LHCN-M2 (cell line): ENCODE measurements at regions not wholly inside any gene's neighbourhood (a gene's known extent, or its start where the extent isn't known, plus 50 kb on each side); places are given as distances from the start of the nearest gene placed in this dataset.

ENCODE experiments used
- DNase-seq: peaks from one replicate; pipeline ENCODE4 v3.0.0-alpha.2; 2012; ENCODE audit warnings: low read depth

DNA sequence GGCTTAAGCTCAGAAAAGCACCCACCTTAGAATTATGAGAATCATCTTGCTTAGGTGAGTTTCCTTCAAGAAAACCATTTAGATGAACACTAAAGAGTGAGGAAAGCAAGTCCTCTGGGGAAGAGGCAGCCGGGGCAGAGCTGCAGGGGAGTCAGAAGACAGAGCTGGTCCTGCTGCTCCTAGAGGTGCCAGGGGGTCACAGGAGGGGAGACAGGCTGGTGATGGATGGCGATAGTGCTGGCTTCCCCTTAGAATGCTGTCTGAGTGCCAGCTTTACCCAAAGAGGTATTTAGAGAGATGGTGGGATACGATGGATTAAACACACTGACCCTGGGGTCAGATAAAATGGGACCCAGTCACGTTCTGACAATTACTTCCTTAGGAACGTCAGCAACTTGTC is 269.4 kb downstream of the TDRD15 start:
- DNase-seq, result no peak

GRCh38 chr2:21395366-21395765 is 271.6 kb downstream of the TDRD15 start:
- DNase-seq, result no peak

DNA sequence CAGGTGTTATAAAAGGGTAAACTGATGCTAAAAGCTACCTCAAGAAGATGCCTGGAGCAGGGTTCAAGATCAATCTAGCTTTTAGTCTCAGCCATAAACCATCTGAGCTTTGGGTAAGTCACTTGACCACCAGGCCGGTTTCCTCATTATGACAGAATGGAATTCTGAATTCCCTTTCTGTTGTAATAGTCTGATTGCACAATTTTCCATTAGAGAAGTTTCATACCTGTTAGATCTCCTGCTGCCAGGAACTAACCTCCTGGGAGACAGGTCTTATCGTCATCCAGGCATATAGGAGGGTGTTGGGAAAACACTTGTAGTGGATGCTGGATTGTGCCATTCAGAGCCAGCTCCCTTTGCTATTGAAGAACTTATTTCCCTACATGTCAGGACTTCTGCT is 272.5 kb downstream of the TDRD15 start:
- no peak for DNase-seq

DNA sequence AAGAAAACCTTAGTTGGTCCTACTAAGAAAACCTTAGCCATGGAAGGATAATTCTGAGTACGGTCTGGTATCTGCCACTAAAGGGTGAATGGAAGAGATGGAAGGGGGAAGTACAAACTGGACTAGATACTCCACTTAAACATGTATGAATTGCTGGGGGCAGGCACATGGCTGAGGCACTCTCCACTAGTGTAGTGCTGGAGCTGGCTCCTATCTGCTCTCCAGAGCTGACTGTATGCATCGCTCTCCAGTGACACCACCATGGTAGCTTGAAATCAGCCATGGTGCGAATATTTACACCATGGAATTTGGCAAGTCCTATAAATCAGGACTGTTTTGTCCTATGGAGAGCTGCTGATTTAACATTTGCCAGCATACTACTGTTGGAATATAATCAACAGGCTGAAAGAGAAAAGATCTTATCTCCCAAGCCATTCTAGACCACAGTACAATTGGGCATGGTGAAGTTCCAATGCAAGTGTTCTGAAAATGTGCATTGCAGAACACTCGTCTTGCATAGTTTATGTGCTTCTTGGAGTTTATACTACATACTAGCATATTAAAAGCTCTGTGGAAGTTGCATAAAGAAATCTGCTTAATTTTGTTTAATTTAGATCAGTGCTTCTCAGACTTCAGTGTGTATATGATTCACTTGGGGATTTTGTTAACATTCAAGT is 277.4 kb downstream of the TDRD15 start:
- no peak for DNase-seq

GRCh38 chr2:21404137-21404536 is 280.4 kb downstream of the TDRD15 start:
- no peak for DNase-seq

DNA sequence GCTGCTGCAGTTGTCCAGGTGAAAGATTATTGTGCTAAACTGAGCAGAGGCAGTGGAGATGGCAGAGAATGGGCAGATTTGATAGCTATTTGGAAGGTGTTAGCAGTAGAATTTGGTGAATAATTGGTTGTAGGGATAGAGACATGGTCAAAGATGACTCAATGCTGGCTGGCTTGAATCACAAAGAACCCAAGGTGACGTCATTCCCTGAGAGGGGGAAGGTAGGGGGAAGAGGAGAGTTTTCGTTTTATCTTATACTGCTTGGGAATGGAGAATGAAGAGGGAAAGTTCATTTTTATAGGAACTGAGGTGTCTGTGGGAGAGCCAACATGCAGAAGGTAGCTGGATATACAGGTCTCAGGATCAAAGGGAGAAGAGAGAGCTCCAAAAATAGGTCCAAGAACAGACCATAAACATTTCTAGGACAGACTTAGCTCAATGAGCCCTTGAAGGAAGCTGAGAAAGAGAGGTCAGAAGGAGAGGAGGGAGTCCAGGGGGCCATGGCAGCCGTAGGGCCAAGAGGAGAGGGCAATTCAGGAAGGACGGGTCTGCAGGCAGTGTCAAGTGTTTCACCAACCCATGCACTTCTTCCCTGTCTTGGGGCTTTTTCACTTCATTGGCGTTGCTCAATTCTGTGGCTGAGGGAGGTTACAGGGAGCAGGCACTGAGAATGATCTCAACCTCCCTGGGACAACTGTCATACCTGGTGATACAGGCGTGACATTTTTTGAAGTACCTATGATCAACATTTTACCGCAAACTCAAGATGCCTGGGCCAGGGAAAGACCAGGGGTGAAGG is 281.3 kb downstream of the TDRD15 start:
- DNase-seq, result no peak

DNA sequence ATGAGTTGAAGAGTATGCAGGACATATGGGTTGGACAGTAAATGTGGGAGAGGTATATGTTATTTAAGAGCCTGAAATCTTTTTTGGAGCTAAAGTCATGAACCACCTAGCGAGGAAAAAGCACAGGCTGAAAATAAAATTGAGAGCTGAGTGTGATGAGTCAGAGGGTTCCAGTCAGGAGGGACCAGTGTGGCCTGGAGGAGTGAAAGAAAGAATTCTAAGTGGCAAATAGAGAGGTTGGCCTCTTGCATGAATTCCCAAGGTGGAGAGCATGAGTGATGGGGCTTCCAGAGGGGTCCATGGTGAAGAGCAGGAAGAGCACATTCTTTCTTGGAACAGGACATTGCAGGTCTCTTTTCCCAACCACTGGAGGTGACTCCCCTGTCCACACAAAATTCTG is 282.6 kb downstream of the TDRD15 start:
- DNase-seq, result no peak

DNA sequence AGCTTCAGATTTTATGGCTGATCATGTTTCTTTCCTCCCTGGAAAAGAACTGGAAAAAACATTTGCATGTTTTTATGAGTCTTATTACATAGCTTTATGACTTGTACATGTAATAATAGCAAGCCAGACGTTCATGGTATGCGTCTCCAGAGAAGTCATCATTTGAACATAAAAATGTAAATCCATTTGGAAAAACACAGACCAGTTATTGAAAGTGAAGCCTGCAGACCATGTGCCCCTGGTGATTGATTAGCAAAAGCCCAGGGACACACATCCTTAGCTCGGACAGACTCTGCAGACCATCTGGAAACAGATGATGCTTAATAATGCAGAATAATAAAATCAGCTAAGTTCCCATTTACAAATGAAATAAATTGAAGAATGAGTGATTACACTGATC is 283.1 kb downstream of the TDRD15 start:
- DNase-seq, result no peak

DNA sequence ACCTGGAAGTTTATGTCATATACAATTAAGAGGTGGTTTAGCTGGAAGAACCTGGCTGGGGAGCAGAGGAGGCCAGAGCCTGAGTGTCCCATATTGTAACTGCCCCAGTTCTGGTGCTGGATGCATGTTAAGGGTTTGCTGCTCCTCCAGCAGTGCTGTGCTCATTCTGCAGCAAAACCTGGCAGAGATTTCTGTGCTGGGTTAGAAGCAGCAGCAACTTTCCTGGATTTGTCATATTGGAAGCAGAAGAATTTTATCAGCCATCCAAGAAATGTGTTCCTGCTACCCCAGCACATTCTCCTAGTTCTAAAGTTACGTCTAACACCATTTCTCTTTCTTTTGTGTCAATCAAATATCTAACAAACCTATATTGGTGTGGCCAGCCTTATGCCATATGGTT is 284.1 kb downstream of the TDRD15 start:
- DNase-seq, result no peak

GRCh38 chr2:21411741-21412140 is 288.0 kb downstream of the TDRD15 start:
- no peak for DNase-seq

- no peak for DNase-seq
Observed at GRCh38 chr2:21412944-21413443, 289.2 kb downstream of the TDRD15 start.

GRCh38 chr2:21415234-21415633 is 291.5 kb downstream of the TDRD15 start:
- DNase-seq, result no peak

DNA sequence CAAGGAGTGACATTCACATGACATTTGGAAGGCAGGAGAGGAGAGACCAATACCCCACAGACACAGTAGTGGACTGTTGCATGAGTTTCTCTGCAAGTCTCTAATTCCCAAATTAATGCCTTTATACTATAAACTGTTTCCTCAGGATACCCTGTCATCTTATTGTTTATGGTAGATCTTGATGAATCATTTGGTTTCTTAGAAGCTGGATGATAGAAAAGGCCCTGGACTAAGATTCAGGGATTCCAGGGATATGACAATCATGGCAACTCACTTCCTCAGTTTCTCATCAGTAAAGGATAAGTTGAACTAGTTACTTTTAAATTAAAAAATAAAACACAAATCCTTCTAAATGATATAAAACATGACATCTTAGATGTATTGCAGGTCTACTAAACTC is 292.5 kb downstream of the TDRD15 start:
- no peak for DNase-seq

GRCh38 chr2:21418456-21418855 is 294.7 kb downstream of the TDRD15 start:
- DNase-seq, result no peak

DNA sequence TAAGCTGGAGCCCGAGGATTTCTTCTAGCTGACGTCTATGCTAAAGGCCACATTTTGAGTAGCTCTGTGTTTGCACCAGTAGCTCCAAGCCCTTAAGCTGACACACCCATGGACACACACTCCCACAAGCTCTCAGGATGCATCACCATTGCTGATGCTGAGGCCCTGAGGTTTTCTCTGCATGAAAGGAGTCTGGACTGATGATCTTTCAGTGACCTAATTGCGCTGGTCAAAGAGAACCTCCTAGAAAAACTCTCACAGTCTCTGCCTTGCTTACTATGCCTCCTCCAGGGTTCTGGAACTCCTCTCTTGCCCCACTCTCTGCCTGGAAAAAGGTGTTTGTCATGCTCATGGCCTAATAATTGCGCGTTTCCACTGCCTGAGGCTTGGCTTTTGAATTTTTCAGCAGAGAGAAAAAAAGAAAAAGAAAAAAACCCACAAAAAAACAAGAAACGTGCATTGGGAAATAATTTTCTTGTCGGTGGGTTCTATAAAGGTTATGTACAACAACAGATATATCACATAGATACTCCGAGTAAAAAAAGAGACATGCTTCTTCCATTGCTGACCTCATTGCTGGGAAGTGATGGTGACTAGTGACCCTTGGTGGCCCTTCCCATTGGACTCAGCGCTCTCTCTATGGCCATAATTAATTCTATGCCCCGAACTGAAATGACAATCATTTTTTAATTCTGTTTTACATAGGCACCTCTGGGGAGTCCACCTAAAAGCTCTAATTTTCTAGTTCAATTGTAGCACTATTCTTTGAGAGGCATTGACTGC is 297.0 kb downstream of the TDRD15 start:
- no peak for DNase-seq

DNA sequence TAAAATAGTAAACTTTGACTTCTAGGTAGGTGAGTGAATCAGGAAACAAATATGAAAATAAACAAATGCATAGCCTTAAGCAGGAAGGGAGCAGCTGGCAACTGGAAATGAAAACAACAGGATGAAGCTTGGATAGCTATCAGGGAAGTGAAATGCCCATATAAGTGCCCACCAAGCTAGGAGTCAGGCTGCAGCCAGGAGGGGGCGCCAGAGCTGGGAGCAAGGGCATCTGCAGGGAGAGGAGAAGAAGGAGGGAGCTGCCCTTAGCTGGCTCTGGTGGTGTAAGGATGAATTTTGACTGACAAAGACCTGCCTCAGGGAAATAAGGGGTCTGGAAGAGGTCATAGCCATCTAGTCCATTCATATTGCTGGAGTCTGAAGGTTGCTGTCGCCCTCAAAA is 298.3 kb downstream of the TDRD15 start:
- no peak for DNase-seq

- DNase-seq, result no peak
Observed at GRCh38 chr2:21422724-21423522, 299.2 kb downstream of the TDRD15 start.

DNA sequence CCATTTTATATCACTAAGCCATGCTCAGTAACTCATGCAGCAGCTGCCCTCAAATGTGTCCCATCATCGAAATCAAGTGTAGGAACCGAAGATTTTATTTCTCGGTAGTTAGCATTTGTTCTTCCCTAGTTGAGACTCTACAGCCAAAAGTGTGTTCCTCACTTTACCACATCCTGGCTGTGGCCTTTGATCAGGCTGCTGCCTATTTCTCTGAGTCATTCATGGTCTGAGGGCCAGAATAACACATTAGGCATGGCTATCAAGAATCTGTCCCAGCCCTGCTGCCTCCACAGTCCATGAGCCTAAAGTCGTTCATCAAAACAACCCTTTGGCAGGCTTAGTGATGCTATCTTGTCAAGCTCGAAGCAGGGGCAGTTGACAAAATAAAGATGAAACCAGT is 300.1 kb downstream of the TDRD15 start:
- no peak for DNase-seq

DNA sequence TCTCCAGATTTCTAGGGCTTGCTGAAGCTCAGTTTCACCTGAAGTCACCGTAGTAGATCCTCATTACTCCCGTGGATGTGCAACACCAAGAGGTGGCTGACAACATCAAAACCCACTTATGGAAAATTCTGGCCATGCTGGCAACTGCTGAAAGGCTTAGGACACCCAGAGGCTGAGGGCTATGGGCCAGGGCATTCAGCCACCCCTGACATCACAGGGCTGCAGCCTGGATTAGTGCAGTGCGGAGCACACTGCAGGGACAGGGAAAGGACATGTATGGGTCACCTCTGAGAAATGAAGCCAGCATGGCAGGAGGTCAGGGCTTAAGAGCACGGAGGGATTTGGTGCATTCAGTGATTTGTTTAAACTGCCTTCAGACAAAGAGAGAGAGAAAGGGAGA is 300.6 kb downstream of the TDRD15 start:
- DNase-seq, result no peak

DNA sequence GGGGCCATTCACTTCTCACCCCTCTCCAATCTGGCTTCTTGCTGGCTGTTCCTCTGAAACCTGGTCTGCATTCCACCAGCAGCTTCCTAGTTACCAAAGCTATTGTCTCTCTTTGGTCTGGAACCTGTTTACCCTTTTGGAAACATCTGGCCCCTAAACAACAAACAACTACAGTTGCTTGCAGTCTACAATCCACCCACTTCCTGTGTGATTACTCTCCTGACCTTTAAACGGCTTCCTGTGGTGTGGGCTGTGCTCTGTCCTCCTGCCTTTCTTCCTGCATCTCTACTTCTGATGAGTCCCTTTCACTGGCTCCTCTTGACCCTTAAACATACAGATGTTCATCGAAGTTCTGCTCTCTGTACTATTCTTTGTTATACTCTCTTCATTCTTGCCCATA is 303.8 kb downstream of the TDRD15 start:
- DNase-seq, result no peak

DNA sequence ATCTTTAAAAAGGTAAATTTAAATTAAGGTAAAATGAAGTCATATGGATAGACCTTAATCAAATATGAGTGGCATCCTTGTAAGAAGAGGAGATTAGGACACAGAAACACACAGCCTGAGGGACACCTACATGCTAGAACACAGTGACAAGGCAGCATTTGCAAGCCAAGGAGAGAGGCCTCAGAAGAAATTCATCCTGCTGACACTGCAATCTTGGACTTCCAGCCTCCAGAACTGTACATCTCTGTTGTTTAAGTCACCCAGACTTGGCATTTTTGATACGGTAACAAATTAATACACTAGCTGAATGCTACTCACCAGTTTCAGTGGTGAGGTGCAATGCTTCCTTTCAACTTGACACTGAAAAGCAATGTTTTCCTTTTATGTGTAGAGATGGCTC is 305.0 kb downstream of the TDRD15 start:
- no peak for DNase-seq

- no peak for DNase-seq
Observed at GRCh38 chr2:21429747-21430146, 306.0 kb downstream of the TDRD15 start.
